ENCODE measurements at regions not wholly inside any gene's neighbourhood (a gene's known extent, or its start where the extent isn't known, plus 50 kb on each side); places are given as distances from the start of the nearest gene placed in this dataset.
"Not testable (repeated sequence)": the region's sequence is repeated elsewhere in the genome, so short reads cannot be mapped to it uniquely, and the experiment has no call there.

GRCh38 chr10:118812393-118812740 is 57.6 kb upstream of the CACUL1 start:
- Histone ChIP-seq H3F3A (ENCODE audit: insufficient read depth, low read length) (no peaks in the 10 kb centered on the region), H3K36me3 (replicated peaks; ENCODE audit: insufficient read depth, low read length) (no peaks in the 10 kb centered on the region), H3K9me2 (replicated peaks; ENCODE audit: insufficient read depth, low read length) (no peaks in the 10 kb centered on the region), H3K9me3 (replicated peaks; ENCODE audit: insufficient read depth, low read length) (no peaks in the 10 kb centered on the region), H2AFZ (ENCODE audit: low read length) (no peak overlapping the region), H3K27ac (ENCODE audit: low read length) (no peak overlapping the region), H3K79me2 (ENCODE audit: low read length) (no peaks in the 10 kb centered on the region), H3K4me1 (ENCODE audit: low read length) (no peaks in the 10 kb centered on the region), H3K4me2 (ENCODE audit: low read depth, low read length) (no peak overlapping the region), H3K4me3 (ENCODE audit: low read length) (no peak overlapping the region), H3K27me3 (replicated peaks; ENCODE audit: insufficient read depth, low read length) (no peaks in the 10 kb centered on the region), H4K20me1 (ENCODE audit: insufficient read depth, low read length) (no peaks in the 10 kb centered on the region), H3K9ac (ENCODE audit: low read length) (no peak overlapping the region)
- TF ChIP-seq EZH2phosphoT487 (IDR thresholded peaks at IDR 0.05; ENCODE audit: low read length) (no peak), CTCF (IDR thresholded peaks at IDR 0.05; ENCODE audit: low read length) (no peak), EZH2 (optimal IDR thresholded peaks at IDR 0.05; ENCODE audit: low read depth, low read length) (no peak)
- no peak for DNase-seq

- H4K20me1 ChIP-seq (ENCODE audit: insufficient read depth, low read length); H3K9me2 ChIP-seq (replicated peaks; ENCODE audit: insufficient read depth, low read length); DNase-seq; H3K27me3 ChIP-seq (replicated peaks; ENCODE audit: insufficient read depth, low read length); H3K36me3 ChIP-seq (replicated peaks; ENCODE audit: insufficient read depth, low read length); H3K9ac ChIP-seq (ENCODE audit: low read length); H3K27ac ChIP-seq (ENCODE audit: low read length); H3F3A ChIP-seq (ENCODE audit: insufficient read depth, low read length); H3K79me2 ChIP-seq (ENCODE audit: low read length); H3K4me1 ChIP-seq (ENCODE audit: low read length); H3K9me3 ChIP-seq (replicated peaks; ENCODE audit: insufficient read depth, low read length); H3K4me3 ChIP-seq (ENCODE audit: low read length); H3K4me2 ChIP-seq (ENCODE audit: low read depth, low read length); H2AFZ ChIP-seq (ENCODE audit: low read length): not testable (repeated sequence)
These were observed 58.2 kb upstream of the CACUL1 start for GRCh38 chr10:118813001-118813400.

GRCh38 chr10:118816471-118817168 is 61.9 kb upstream of the CACUL1 start:
- no peak overlapping the region for H3K4me3 ChIP-seq (ENCODE audit: low read length)
- H3K27ac ChIP-seq (ENCODE audit: low read length) = no peak overlapping the region
- no peaks in the 10 kb centered on the region for H3K36me3 ChIP-seq (replicated peaks; ENCODE audit: insufficient read depth, low read length)
- no peaks in the 10 kb centered on the region for H4K20me1 ChIP-seq (ENCODE audit: insufficient read depth, low read length)
- no peak overlapping the region for H3K9ac ChIP-seq (ENCODE audit: low read length)
- TF ChIP-seq EZH2phosphoT487 (IDR thresholded peaks at IDR 0.05; ENCODE audit: low read length) = no peak
- no peak for TF ChIP-seq EZH2 (optimal IDR thresholded peaks at IDR 0.05; ENCODE audit: low read depth, low read length)
- TF ChIP-seq CTCF (IDR thresholded peaks at IDR 0.05; ENCODE audit: low read length) = no peak
- H3K27me3 ChIP-seq (replicated peaks; ENCODE audit: insufficient read depth, low read length) = no peaks in the 10 kb centered on the region
- no peaks in the 10 kb centered on the region for H3K79me2 ChIP-seq (ENCODE audit: low read length)
- no peak overlapping the region for H2AFZ ChIP-seq (ENCODE audit: low read length)
- no peak for DNase-seq
- no peaks in the 10 kb centered on the region for H3F3A ChIP-seq (ENCODE audit: insufficient read depth, low read length)
- H3K4me2 ChIP-seq (ENCODE audit: low read depth, low read length) = no peak overlapping the region
- H3K9me2 ChIP-seq (replicated peaks; ENCODE audit: insufficient read depth, low read length) = no peaks in the 10 kb centered on the region
- no peaks in the 10 kb centered on the region for H3K4me1 ChIP-seq (ENCODE audit: low read length)
- H3K9me3 ChIP-seq (replicated peaks; ENCODE audit: insufficient read depth, low read length) = no peaks in the 10 kb centered on the region

GRCh38 chr10:118817328-118818068 is 62.7 kb upstream of the CACUL1 start:
- H3K9ac ChIP-seq (ENCODE audit: low read length) = no peak overlapping the region
- H3K79me2 ChIP-seq (ENCODE audit: low read length) = no peaks in the 10 kb centered on the region
- no peak overlapping the region for H3K4me3 ChIP-seq (ENCODE audit: low read length)
- no peak for DNase-seq
- no peaks in the 10 kb centered on the region for H3F3A ChIP-seq (ENCODE audit: insufficient read depth, low read length)
- no peaks in the 10 kb centered on the region for H3K4me1 ChIP-seq (ENCODE audit: low read length)
- H3K27ac ChIP-seq (ENCODE audit: low read length) = no peak overlapping the region
- no peak for TF ChIP-seq CTCF (IDR thresholded peaks at IDR 0.05; ENCODE audit: low read length)
- no peak for TF ChIP-seq EZH2 (optimal IDR thresholded peaks at IDR 0.05; ENCODE audit: low read depth, low read length)
- TF ChIP-seq EZH2phosphoT487 (IDR thresholded peaks at IDR 0.05; ENCODE audit: low read length) = no peak
- H3K36me3 ChIP-seq (replicated peaks; ENCODE audit: insufficient read depth, low read length) = no peaks in the 10 kb centered on the region
- H3K9me3 ChIP-seq (replicated peaks; ENCODE audit: insufficient read depth, low read length) = no peaks in the 10 kb centered on the region
- no peaks in the 10 kb centered on the region for H3K9me2 ChIP-seq (replicated peaks; ENCODE audit: insufficient read depth, low read length)
- no peaks in the 10 kb centered on the region for H4K20me1 ChIP-seq (ENCODE audit: insufficient read depth, low read length)
- H2AFZ ChIP-seq (ENCODE audit: low read length) = no peak overlapping the region
- no peaks in the 10 kb centered on the region for H3K27me3 ChIP-seq (replicated peaks; ENCODE audit: insufficient read depth, low read length)
- no peak overlapping the region for H3K4me2 ChIP-seq (ENCODE audit: low read depth, low read length)
